HCT116 (cell line): ENCODE measurements at regions not wholly inside any gene's neighbourhood (a gene's known extent, or its start where the extent isn't known, plus 50 kb on each side); places are given as distances from the start of the nearest gene placed in this dataset.

Experiments used
- ATAC-seq: fragments of 200-7000 bp; cut with Tn5 transposase; 2 replicates; pipeline ENCODE4 v1.9.1; 2020; ENCODE audit warnings: mild to moderate bottlenecking, moderate library complexity
- BruUV-seq: library from RNA; stranded (reverse); fragments of 400-500 nt; replicated peaks from 2 replicates; lab custom pipeline; 2021; lab: Mats Ljungman, UMichigan
- CTCF ChIA-PET: fragments of 300-600 bp; sonication (Branson Sonifier 250); formaldehyde crosslinking; loops from one replicate; lab custom pipeline; 2021; ENCODE audit warnings: antibody characterized with exemption; lab: Charles Lee
- POLR2A ChIA-PET: fragments of 300-600, 350-600 bp; sonication (Branson Sonifier 250); formaldehyde crosslinking; loops from one replicate; lab custom pipeline; 2021; ENCODE audit warnings: antibody characterized with exemption; lab: Charles Lee
- RAD21 ChIA-PET, 2 experiments: fragments of 300-600 bp; sonication (Branson Sonifier 250); formaldehyde crosslinking; loops; one replicate each; lab custom pipeline; 2023; ENCODE audit warnings: low total read pairs in 2 of 2; ENCODE audit not compliant: uncharacterized antibody in 2 of 2, unreplicated experiment in 2 of 2, low non-redundant PET in 1 of 2; lab: Charles Lee
- DNase-seq: peaks from one replicate; pipeline ENCODE4 v3.0.0-alpha.2; 2010; ENCODE audit warnings: low read depth, low spot score
- H2AFZ ChIP-seq: fragments of 200-600 bp; shearing (Covaris generic), sonication (generic); 2 replicates; pipeline ENCODE4 v1.6.1; 2017; ENCODE audit warnings: low read depth, mixed run types, mixed read lengths, antibody characterized with exemption, low read length; ENCODE audit not compliant: poor library complexity, severe bottlenecking
- H3K27ac ChIP-seq: 2 replicates; pipeline ENCODE4 v1.5.1; 2012; ENCODE audit warnings: low read depth, low read length
- H3K27me3 ChIP-seq: fragments of 200-600 bp; sonication (generic); 2 replicates; pipeline ENCODE4 v1.6.1; 2016; ENCODE audit warnings: mixed run types, low read length, mixed read lengths; ENCODE audit not compliant: insufficient read depth
- H3K36me3 ChIP-seq, 2 experiments: fragments of 200-500 bp in 1 of 2; fragments of 200-600 bp in 1 of 2; sonication (Bioruptor generic) in 1 of 2; sonication (generic) in 1 of 2; 2 replicates each; pipeline versions ENCODE4 v1.5.1 to v1.6.1; 2014 to 2016; ENCODE audit warnings: low read length in 2 of 2, inconsistent platforms in 1 of 2, mixed read lengths in 1 of 2, mixed run types in 1 of 2; ENCODE audit not compliant: insufficient read depth in 2 of 2, control insufficient read depth in 1 of 2
- H3K4me1 ChIP-seq, 2 experiments: fragments of 200-600 bp in 1 of 2; sonication (generic) in 1 of 2; 2 replicates each; pipeline versions ENCODE4 v1.5.1 to v1.6.1; 2012 to 2017; ENCODE audit warnings: low read length in 2 of 2, inconsistent platforms in 1 of 2, mild to moderate bottlenecking in 1 of 2, mixed read lengths in 1 of 2, mixed run types in 1 of 2, moderate library complexity in 1 of 2; ENCODE audit not compliant: insufficient read depth in 2 of 2, control insufficient read depth in 1 of 2
- H3K4me2 ChIP-seq: fragments of 200-600 bp; sonication (generic); 2 replicates; pipeline ENCODE4 v1.6.1; 2017; ENCODE audit warnings: mixed run types, low read length, mixed read lengths
- H3K4me3 ChIP-seq, 2 experiments: fragments of 200-600 bp in 1 of 2; sonication (generic) in 1 of 2; replicated peaks in 1 of 2; 2 replicates each; pipeline ENCODE4 v1.5.1; 2011 to 2016; ENCODE audit warnings: low read length in 2 of 2, control low read depth in 1 of 2, low read depth in 1 of 2, mild to moderate bottlenecking in 1 of 2, mixed read lengths in 1 of 2, mixed run types in 1 of 2
- H3K79me2 ChIP-seq: fragments of 200-600 bp; sonication (generic); 2 replicates; pipeline ENCODE4 v1.6.1; 2017; ENCODE audit warnings: mild to moderate bottlenecking, mixed run types, low read length, moderate library complexity, mixed read lengths; ENCODE audit not compliant: insufficient read depth
- H3K9ac ChIP-seq: fragments of 200-600 bp; sonication (generic); 2 replicates; pipeline ENCODE4 v1.6.1; 2016; ENCODE audit warnings: low read length, mixed read lengths
- H3K9me2 ChIP-seq: fragments of 200-600 bp; sonication (generic), shearing (Covaris generic); 2 replicates; pipeline ENCODE4 v1.6.1; 2017; ENCODE audit warnings: mixed run types, mild to moderate bottlenecking, moderate library complexity; ENCODE audit not compliant: insufficient read depth
- H3K9me3 ChIP-seq, 2 experiments: fragments of 200-500 bp in 1 of 2; fragments of 200-600 bp in 1 of 2; sonication (Bioruptor generic) in 1 of 2; sonication (generic) in 1 of 2; 2 replicates each; pipeline ENCODE4 v1.6.1; 2014 to 2017; ENCODE audit warnings: low read length in 2 of 2, mixed read lengths in 2 of 2, inconsistent platforms in 1 of 2, low read depth in 1 of 2, mild to moderate bottlenecking in 1 of 2, mixed run types in 1 of 2, moderate library complexity in 1 of 2; ENCODE audit not compliant: control insufficient read depth in 1 of 2, insufficient read depth in 1 of 2
- H4K20me1 ChIP-seq: fragments of 200-600 bp; sonication (generic), shearing (Covaris generic); 2 replicates; pipeline ENCODE4 v1.6.1; 2017; ENCODE audit warnings: mixed run types, mild to moderate bottlenecking, moderate library complexity; ENCODE audit not compliant: insufficient read depth
- CBX3 ChIP-seq: IDR thresholded peaks from 2 replicates; pipeline ENCODE4 v1.6.1; 2012; ENCODE audit warnings: low read depth
- CEBPB ChIP-seq: IDR thresholded peaks from 2 replicates; pipeline ENCODE4 v1.6.1; 2012; ENCODE audit warnings: low read depth
- EZH2 ChIP-seq: fragments of 200-600 bp; sonication (generic); IDR thresholded peaks from 2 replicates; pipeline ENCODE4 v1.6.1; 2017; ENCODE audit warnings: antibody characterized with exemption, mixed run types
- FOSL1 ChIP-seq: IDR thresholded peaks from 2 replicates; pipeline ENCODE4 v1.6.1; 2012; ENCODE audit warnings: low read depth
- POLR2A ChIP-seq: IDR thresholded peaks from 2 replicates; pipeline ENCODE4 v1.7.0; 2011; ENCODE audit warnings: borderline replicate concordance; ENCODE audit not compliant: insufficient read depth, insufficient read length; ENCODE audit errors: extremely low read depth
- RAD21 ChIP-seq: IDR thresholded peaks from 2 replicates; pipeline ENCODE4 v1.6.1; 2012; ENCODE audit warnings: low read depth, mild to moderate bottlenecking
- SP1 ChIP-seq: IDR thresholded peaks from 2 replicates; pipeline ENCODE4 v1.6.1; 2012; ENCODE audit warnings: low read depth
- SRF ChIP-seq: IDR thresholded peaks from 2 replicates; pipeline ENCODE4 v1.6.1; 2012; ENCODE audit warnings: low read depth
- ZFX ChIP-seq: fragments of 450-650 bp; IDR thresholded peaks from 2 replicates; pipeline ENCODE4 v1.6.1; 2017
- ZNF274 ChIP-seq: fragments of 200-500 bp; sonication (Bioruptor generic); IDR thresholded peaks from 2 replicates; pipeline ENCODE4 v1.6.1; 2014; ENCODE audit warnings: mild to moderate bottlenecking, low read depth, low read length, inconsistent platforms
- intact Hi-C: fragments of 100-400 bp; cut with micrococcal nuclease; formaldehyde crosslinking; loops from 2 replicates; pipeline ENCODE4 v1.10.0; 2022
- TF ChIP-seq, protein P1 (sequence below), 3 experiments: fragments of 200-600 bp in 1 of 3; sonication (generic) in 1 of 3; IDR thresholded peaks in 2 of 3; conservative IDR thresholded peaks in 1 of 3; 2 replicates each; pipeline ENCODE4 v1.5.1; 2012 to 2017; ENCODE audit warnings: low read depth in 2 of 3, low read length in 2 of 3, antibody characterized with exemption in 1 of 3, borderline replicate concordance in 1 of 3, control low read depth in 1 of 3, mild to moderate bottlenecking in 1 of 3, mixed read lengths in 1 of 3, mixed run types in 1 of 3, moderate library complexity in 1 of 3; ENCODE audit not compliant: insufficient read depth in 1 of 3
- TF ChIP-seq, protein P2 (sequence below): IDR thresholded peaks from 2 replicates; pipeline ENCODE4 v1.6.1; 2012
- TF ChIP-seq, protein P3 (sequence below): IDR thresholded peaks from 2 replicates; pipeline ENCODE4 v1.6.1; 2011; ENCODE audit warnings: mild to moderate bottlenecking, low read length, moderate library complexity; ENCODE audit not compliant: insufficient replicate concordance; ENCODE audit errors: extremely low read depth
- TF ChIP-seq, protein P4 (sequence below): IDR thresholded peaks from 2 replicates; pipeline ENCODE4 v1.6.1; 2012; ENCODE audit warnings: low read depth
- TF ChIP-seq, protein P5 (sequence below): IDR thresholded peaks from 2 replicates; pipeline ENCODE4 v1.6.1; 2012

DNA sequence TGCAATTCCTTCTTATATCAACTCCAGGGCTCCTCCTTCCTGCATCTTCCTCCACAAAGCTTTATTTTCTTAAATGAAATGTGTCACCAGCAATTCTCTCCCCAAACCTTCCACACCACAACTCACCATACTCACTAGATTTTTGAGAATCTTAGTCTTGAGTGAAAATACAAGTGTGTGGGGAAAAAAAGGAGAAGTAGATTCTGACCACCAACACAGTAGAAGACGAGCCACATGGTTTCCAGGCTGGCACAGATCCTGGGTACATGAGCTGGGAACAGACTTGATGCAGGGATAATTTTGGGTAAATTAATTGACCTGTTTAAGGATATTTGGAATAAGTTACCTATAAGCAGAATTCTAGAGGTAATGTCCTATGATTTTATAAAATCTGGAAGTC lies 72.8 kb upstream of the KCNJ15 start:
- Histone ChIP-seq H3K4me3 (no peak overlapping the region), H3K79me2 (no peaks in the 10 kb centered on the region), H4K20me1 (no peaks in the 10 kb centered on the region), H3K27me3 (no peaks in the 10 kb centered on the region)
- ATAC-seq, result no peak
- RAD21 ChIA-PET, result no interaction called here
- BruUV-seq, result no TSS peak
- TF ChIP-seq, protein P1, sequence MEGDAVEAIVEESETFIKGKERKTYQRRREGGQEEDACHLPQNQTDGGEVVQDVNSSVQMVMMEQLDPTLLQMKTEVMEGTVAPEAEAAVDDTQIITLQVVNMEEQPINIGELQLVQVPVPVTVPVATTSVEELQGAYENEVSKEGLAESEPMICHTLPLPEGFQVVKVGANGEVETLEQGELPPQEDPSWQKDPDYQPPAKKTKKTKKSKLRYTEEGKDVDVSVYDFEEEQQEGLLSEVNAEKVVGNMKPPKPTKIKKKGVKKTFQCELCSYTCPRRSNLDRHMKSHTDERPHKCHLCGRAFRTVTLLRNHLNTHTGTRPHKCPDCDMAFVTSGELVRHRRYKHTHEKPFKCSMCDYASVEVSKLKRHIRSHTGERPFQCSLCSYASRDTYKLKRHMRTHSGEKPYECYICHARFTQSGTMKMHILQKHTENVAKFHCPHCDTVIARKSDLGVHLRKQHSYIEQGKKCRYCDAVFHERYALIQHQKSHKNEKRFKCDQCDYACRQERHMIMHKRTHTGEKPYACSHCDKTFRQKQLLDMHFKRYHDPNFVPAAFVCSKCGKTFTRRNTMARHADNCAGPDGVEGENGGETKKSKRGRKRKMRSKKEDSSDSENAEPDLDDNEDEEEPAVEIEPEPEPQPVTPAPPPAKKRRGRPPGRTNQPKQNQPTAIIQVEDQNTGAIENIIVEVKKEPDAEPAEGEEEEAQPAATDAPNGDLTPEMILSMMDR (IDR thresholded peaks at IDR 0.05 in 2 of 3, conservative IDR thresholded peaks at IDR 0.05 in 1 of 3; ENCODE audit: borderline replicate concordance in 1 of 3, insufficient read depth in 1 of 3, low read depth in 2 of 3, low read length in 2 of 3), result no peak
- TF ChIP-seq POLR2A (no peak), CBX3 (no peak), CEBPB (no peak), SRF (no peak), FOSL1 (no peak), SP1 (no peak), EZH2 (no peak), ZNF274 (no peak), ZFX (no peak), RAD21 (no peak)
- TF ChIP-seq, protein P2, sequence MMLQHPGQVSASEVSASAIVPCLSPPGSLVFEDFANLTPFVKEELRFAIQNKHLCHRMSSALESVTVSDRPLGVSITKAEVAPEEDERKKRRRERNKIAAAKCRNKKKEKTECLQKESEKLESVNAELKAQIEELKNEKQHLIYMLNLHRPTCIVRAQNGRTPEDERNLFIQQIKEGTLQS, result no peak
- TF ChIP-seq, protein P3, sequence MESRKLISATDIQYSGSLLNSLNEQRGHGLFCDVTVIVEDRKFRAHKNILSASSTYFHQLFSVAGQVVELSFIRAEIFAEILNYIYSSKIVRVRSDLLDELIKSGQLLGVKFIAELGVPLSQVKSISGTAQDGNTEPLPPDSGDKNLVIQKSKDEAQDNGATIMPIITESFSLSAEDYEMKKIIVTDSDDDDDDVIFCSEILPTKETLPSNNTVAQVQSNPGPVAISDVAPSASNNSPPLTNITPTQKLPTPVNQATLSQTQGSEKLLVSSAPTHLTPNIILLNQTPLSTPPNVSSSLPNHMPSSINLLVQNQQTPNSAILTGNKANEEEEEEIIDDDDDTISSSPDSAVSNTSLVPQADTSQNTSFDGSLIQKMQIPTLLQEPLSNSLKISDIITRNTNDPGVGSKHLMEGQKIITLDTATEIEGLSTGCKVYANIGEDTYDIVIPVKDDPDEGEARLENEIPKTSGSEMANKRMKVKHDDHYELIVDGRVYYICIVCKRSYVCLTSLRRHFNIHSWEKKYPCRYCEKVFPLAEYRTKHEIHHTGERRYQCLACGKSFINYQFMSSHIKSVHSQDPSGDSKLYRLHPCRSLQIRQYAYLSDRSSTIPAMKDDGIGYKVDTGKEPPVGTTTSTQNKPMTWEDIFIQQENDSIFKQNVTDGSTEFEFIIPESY, result no peak
- TF ChIP-seq, protein P4, sequence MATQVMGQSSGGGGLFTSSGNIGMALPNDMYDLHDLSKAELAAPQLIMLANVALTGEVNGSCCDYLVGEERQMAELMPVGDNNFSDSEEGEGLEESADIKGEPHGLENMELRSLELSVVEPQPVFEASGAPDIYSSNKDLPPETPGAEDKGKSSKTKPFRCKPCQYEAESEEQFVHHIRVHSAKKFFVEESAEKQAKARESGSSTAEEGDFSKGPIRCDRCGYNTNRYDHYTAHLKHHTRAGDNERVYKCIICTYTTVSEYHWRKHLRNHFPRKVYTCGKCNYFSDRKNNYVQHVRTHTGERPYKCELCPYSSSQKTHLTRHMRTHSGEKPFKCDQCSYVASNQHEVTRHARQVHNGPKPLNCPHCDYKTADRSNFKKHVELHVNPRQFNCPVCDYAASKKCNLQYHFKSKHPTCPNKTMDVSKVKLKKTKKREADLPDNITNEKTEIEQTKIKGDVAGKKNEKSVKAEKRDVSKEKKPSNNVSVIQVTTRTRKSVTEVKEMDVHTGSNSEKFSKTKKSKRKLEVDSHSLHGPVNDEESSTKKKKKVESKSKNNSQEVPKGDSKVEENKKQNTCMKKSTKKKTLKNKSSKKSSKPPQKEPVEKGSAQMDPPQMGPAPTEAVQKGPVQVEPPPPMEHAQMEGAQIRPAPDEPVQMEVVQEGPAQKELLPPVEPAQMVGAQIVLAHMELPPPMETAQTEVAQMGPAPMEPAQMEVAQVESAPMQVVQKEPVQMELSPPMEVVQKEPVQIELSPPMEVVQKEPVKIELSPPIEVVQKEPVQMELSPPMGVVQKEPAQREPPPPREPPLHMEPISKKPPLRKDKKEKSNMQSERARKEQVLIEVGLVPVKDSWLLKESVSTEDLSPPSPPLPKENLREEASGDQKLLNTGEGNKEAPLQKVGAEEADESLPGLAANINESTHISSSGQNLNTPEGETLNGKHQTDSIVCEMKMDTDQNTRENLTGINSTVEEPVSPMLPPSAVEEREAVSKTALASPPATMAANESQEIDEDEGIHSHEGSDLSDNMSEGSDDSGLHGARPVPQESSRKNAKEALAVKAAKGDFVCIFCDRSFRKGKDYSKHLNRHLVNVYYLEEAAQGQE, result no peak
- TF ChIP-seq, protein P5, sequence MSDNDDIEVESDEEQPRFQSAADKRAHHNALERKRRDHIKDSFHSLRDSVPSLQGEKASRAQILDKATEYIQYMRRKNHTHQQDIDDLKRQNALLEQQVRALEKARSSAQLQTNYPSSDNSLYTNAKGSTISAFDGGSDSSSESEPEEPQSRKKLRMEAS, result no peak
- TF ChIP-seq, all 23 proteins: peak for 0
- no peak for DNase-seq
- Histone ChIP-seq H3K36me3 (no peaks in the 10 kb centered on the region), H3K4me2 (no peak overlapping the region), H3K9me3 (no peaks in the 10 kb centered on the region), H3K9ac (no peak overlapping the region), H3K27ac (no peak overlapping the region), H3K4me1 (no peaks in the 10 kb centered on the region), H2AFZ (no peak overlapping the region), H3K9me2 (no peaks in the 10 kb centered on the region)
- POLR2A ChIA-PET, result no interaction called here
- CTCF ChIA-PET, result no interaction called here
- intact Hi-C loops, result no loop called here
